ENCODE measurements at regions not wholly inside any gene's neighbourhood (a gene's known extent, or its start where the extent isn't known, plus 50 kb on each side); places are given as distances from the start of the nearest gene placed in this dataset.

GRCh38 chr19:28489776-28490175 is 723.2 kb downstream of the UQCRFS1 start:
- Histone ChIP-seq H2BK120ac (ENCODE audit: low read depth, low read length) (no peak overlapping the region), H3K14ac (ENCODE audit: low read length) (no peak overlapping the region), H2AFZ (ENCODE audit: low read length) (no peak overlapping the region), H3K4ac (ENCODE audit: low read length) (no peak overlapping the region), H3K36me3 (replicated peaks in 1 of 2; ENCODE audit: control insufficient read depth in 2 of 2, insufficient read depth in 2 of 2, low read length in 2 of 2) (no peaks in the 10 kb centered on the region), H2AK5ac (ENCODE audit: low read depth, low read length) (no peak overlapping the region), H4K8ac (ENCODE audit: low read depth, low read length) (no peak overlapping the region), H3K27me3 (ENCODE audit: control insufficient read depth in 3 of 3, insufficient read depth in 3 of 3, low read depth in 1 of 3, low read length in 3 of 3) (no peaks in the 10 kb centered on the region), H3K23ac (ENCODE audit: low read depth, low read length, poor library complexity) (no peak overlapping the region), H3K9me3 (replicated peaks in 1 of 2; ENCODE audit: control insufficient read depth in 2 of 2, insufficient read depth in 1 of 2, low read depth in 1 of 2, low read length in 2 of 2) (no peaks in the 10 kb centered on the region), H3K9ac (ENCODE audit: low read depth, low read length, poor library complexity) (no peak overlapping the region), H3K18ac (ENCODE audit: low read length) (no peak overlapping the region), H2BK12ac (ENCODE audit: low read length) (no peak overlapping the region), H3K27ac (replicated peaks; ENCODE audit: low read length) (no peak overlapping the region), H2BK5ac (ENCODE audit: low read length) (no peak overlapping the region), H3K4me3 (ENCODE audit: low read length in 2 of 2) (no peak overlapping the region), H2BK15ac (ENCODE audit: low read length) (no peak overlapping the region), H3K4me1 (ENCODE audit: control insufficient read depth in 2 of 2, insufficient read depth in 1 of 2, low read depth in 1 of 2, low read length in 2 of 2) (peaks cover 0 to 29% of the 10 kb centered on the region in 2 donors), H3K4me2 (ENCODE audit: insufficient read depth, low read length, poor library complexity, severe bottlenecking) (no peak overlapping the region), H4K91ac (ENCODE audit: low read depth, low read length, poor library complexity) (no peak overlapping the region), H3K79me1 (ENCODE audit: low read depth, low read length) (no peaks in the 10 kb centered on the region)
- no CpG with 5 or more reads among the region's 13 CpGs for WGBS, 2 donors (ENCODE audit: extremely low coverage in 2 of 2, insufficient read length in 2 of 2, insufficient replicate concordance in 1 of 2)
- DNase-seq (ENCODE audit: low spot score), result no peak

DNA sequence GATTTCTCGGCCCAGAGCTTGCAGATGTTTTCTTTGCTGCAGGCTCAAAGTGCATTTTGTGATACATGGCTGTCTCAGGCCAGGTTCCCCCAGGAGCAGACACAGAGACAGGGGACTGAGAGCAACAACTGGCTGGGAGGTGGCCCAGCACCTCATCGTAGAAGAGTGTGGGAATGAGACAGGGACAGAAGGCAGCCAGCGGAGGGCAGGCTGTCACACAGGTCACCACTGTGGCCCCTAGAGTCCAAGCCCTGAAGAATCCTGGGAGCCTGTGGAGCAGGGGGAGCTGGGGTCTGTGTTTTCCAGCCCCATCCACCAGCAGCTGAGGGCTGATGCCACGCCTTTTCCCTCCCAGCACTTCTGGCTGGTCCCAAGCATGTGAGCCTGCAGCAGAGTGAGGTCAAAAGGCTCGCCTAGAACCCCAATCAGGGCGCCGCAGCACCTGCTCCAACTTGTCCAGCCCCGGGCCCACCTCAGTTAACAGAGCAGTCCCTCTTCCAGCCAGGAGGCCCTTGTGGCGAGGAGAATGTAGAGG is 723.8 kb downstream of the UQCRFS1 start:
- no peaks in the 10 kb centered on the region for H3K79me1 ChIP-seq (ENCODE audit: low read depth, low read length)
- H3K9me3 ChIP-seq (replicated peaks in 1 of 2; ENCODE audit: control insufficient read depth in 2 of 2, insufficient read depth in 1 of 2, low read depth in 1 of 2, low read length in 2 of 2), result no peaks in the 10 kb centered on the region
- DNase-seq (ENCODE audit: low spot score), result no peak
- no peak overlapping the region for H4K8ac ChIP-seq (ENCODE audit: low read depth, low read length)
- H2BK15ac ChIP-seq (ENCODE audit: low read length), result no peak overlapping the region
- H3K18ac ChIP-seq (ENCODE audit: low read length), result peak overlapping the region; percentile 5
- H4K91ac ChIP-seq (ENCODE audit: low read depth, low read length, poor library complexity), result no peak overlapping the region
- no peak overlapping the region for H2BK5ac ChIP-seq (ENCODE audit: low read length)
- H3K9ac ChIP-seq (ENCODE audit: low read depth, low read length, poor library complexity), result no peak overlapping the region
- H2AK5ac ChIP-seq (ENCODE audit: low read depth, low read length), result peak overlapping the region; percentile 71
- H2BK120ac ChIP-seq (ENCODE audit: low read depth, low read length), result no peak overlapping the region
- H3K27ac ChIP-seq (replicated peaks; ENCODE audit: low read length), result no peak overlapping the region
- H3K4ac ChIP-seq (ENCODE audit: low read length), result no peak overlapping the region
- H3K27me3 ChIP-seq (ENCODE audit: control insufficient read depth in 3 of 3, insufficient read depth in 3 of 3, low read depth in 1 of 3, low read length in 3 of 3), result no peaks in the 10 kb centered on the region
- no peak overlapping the region for H3K23ac ChIP-seq (ENCODE audit: low read depth, low read length, poor library complexity)
- no CpG with 5 or more reads among the region's 9 CpGs for WGBS, 2 donors (ENCODE audit: extremely low coverage in 2 of 2, insufficient read length in 2 of 2, insufficient replicate concordance in 1 of 2)
- H3K4me3 ChIP-seq (ENCODE audit: low read length in 2 of 2), result no peak overlapping the region
- no peak overlapping the region for H2AFZ ChIP-seq (ENCODE audit: low read length)
- H3K14ac ChIP-seq (ENCODE audit: low read length), result no peak overlapping the region
- H2BK12ac ChIP-seq (ENCODE audit: low read length), result no peak overlapping the region
- H3K36me3 ChIP-seq (replicated peaks in 1 of 2; ENCODE audit: control insufficient read depth in 2 of 2, insufficient read depth in 2 of 2, low read length in 2 of 2), result no peaks in the 10 kb centered on the region
- no peak overlapping the region for H3K4me2 ChIP-seq (ENCODE audit: insufficient read depth, low read length, poor library complexity, severe bottlenecking)
- H3K4me1 ChIP-seq (ENCODE audit: control insufficient read depth in 2 of 2, insufficient read depth in 1 of 2, low read depth in 1 of 2, low read length in 2 of 2), result peaks cover 0 to 25% of the 10 kb centered on the region in 2 donors

DNA sequence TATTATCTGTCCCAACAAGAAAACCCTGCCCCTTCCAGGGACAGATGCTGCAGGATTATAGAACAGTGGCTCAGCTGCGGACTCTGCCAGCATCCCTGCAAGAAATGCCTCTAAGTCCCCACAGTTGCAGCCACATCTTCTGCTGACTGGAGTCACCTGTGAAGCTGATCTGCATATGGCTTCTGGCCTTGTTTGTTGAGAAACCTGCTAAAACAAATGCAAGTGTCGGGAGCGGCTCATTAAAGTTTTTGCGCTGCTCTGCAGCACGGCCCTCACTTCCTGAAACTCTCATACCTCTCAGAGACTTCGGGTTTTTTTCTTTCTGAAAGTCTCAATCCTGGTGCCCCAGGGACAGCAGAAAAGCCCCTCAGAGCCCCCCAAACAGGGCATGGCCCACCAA is 725.0 kb downstream of the UQCRFS1 start:
- WGBS, 2 donors (ENCODE audit: extremely low coverage in 2 of 2, insufficient read length in 2 of 2, insufficient replicate concordance in 1 of 2), result no CpG with 5 or more reads among the region's 6 CpGs
- H4K8ac ChIP-seq (ENCODE audit: low read depth, low read length), result no peak overlapping the region
- H2BK12ac ChIP-seq (ENCODE audit: low read length), result no peak overlapping the region
- no peak overlapping the region for H4K91ac ChIP-seq (ENCODE audit: low read depth, low read length, poor library complexity)
- no peak for DNase-seq (ENCODE audit: low spot score)
- H3K4me1 ChIP-seq (ENCODE audit: control insufficient read depth in 2 of 2, insufficient read depth in 1 of 2, low read depth in 1 of 2, low read length in 2 of 2), result peaks cover 0 to 24% of the 10 kb centered on the region in 2 donors
- no peaks in the 10 kb centered on the region for H3K27me3 ChIP-seq (ENCODE audit: control insufficient read depth in 3 of 3, insufficient read depth in 3 of 3, low read depth in 1 of 3, low read length in 3 of 3)
- no peak overlapping the region for H3K9ac ChIP-seq (ENCODE audit: low read depth, low read length, poor library complexity)
- H2AK5ac ChIP-seq (ENCODE audit: low read depth, low read length), result no peak overlapping the region
- H2BK120ac ChIP-seq (ENCODE audit: low read depth, low read length), result no peak overlapping the region
- no peak overlapping the region for H2BK15ac ChIP-seq (ENCODE audit: low read length)
- no peak overlapping the region for H3K4me3 ChIP-seq (ENCODE audit: low read length in 2 of 2)
- H3K79me1 ChIP-seq (ENCODE audit: low read depth, low read length), result no peaks in the 10 kb centered on the region
- H3K18ac ChIP-seq (ENCODE audit: low read length), result no peak overlapping the region
- no peak overlapping the region for H3K14ac ChIP-seq (ENCODE audit: low read length)
- no peak overlapping the region for H3K4me2 ChIP-seq (ENCODE audit: insufficient read depth, low read length, poor library complexity, severe bottlenecking)
- H2AFZ ChIP-seq (ENCODE audit: low read length), result no peak overlapping the region
- no peaks in the 10 kb centered on the region for H3K9me3 ChIP-seq (replicated peaks in 1 of 2; ENCODE audit: control insufficient read depth in 2 of 2, insufficient read depth in 1 of 2, low read depth in 1 of 2, low read length in 2 of 2)
- no peak overlapping the region for H3K23ac ChIP-seq (ENCODE audit: low read depth, low read length, poor library complexity)
- no peak overlapping the region for H3K4ac ChIP-seq (ENCODE audit: low read length)
- H3K27ac ChIP-seq (replicated peaks; ENCODE audit: low read length), result no peak overlapping the region
- H2BK5ac ChIP-seq (ENCODE audit: low read length), result no peak overlapping the region
- H3K36me3 ChIP-seq (replicated peaks in 1 of 2; ENCODE audit: control insufficient read depth in 2 of 2, insufficient read depth in 2 of 2, low read length in 2 of 2), result no peaks in the 10 kb centered on the region

GRCh38 chr19:28486926-28487325 is 726.0 kb downstream of the UQCRFS1 start:
- Histone ChIP-seq H3K27ac (replicated peaks; ENCODE audit: low read length) (no peak overlapping the region), H3K14ac (ENCODE audit: low read length) (no peak overlapping the region), H3K18ac (ENCODE audit: low read length) (no peak overlapping the region), H3K9ac (ENCODE audit: low read depth, low read length, poor library complexity) (no peak overlapping the region), H3K79me1 (ENCODE audit: low read depth, low read length) (no peaks in the 10 kb centered on the region), H3K4me3 (ENCODE audit: low read length in 2 of 2) (no peak overlapping the region), H2BK120ac (ENCODE audit: low read depth, low read length) (no peak overlapping the region), H3K4me1 (ENCODE audit: control insufficient read depth in 2 of 2, insufficient read depth in 1 of 2, low read depth in 1 of 2, low read length in 2 of 2) (peaks cover 0 to 23% of the 10 kb centered on the region in 2 donors), H3K27me3 (ENCODE audit: control insufficient read depth in 3 of 3, insufficient read depth in 3 of 3, low read depth in 1 of 3, low read length in 3 of 3) (no peaks in the 10 kb centered on the region), H3K4me2 (ENCODE audit: insufficient read depth, low read length, poor library complexity, severe bottlenecking) (no peak overlapping the region), H2AFZ (ENCODE audit: low read length) (no peak overlapping the region), H2BK15ac (ENCODE audit: low read length) (no peak overlapping the region), H3K23ac (ENCODE audit: low read depth, low read length, poor library complexity) (no peak overlapping the region), H3K36me3 (replicated peaks in 1 of 2; ENCODE audit: control insufficient read depth in 2 of 2, insufficient read depth in 2 of 2, low read length in 2 of 2) (no peaks in the 10 kb centered on the region), H4K8ac (ENCODE audit: low read depth, low read length) (no peak overlapping the region), H2AK5ac (ENCODE audit: low read depth, low read length) (no peak overlapping the region), H3K9me3 (replicated peaks in 1 of 2; ENCODE audit: control insufficient read depth in 2 of 2, insufficient read depth in 1 of 2, low read depth in 1 of 2, low read length in 2 of 2) (no peaks in the 10 kb centered on the region), H3K4ac (ENCODE audit: low read length) (no peak overlapping the region), H4K91ac (ENCODE audit: low read depth, low read length, poor library complexity) (no peak overlapping the region), H2BK12ac (ENCODE audit: low read length) (no peak overlapping the region), H2BK5ac (ENCODE audit: low read length) (no peak overlapping the region)
- DNase-seq (ENCODE audit: low spot score), result no peak

Measured in neuronal stem cell (in vitro differentiated cells).